ENCODE measurements at regions not wholly inside any gene's neighbourhood (a gene's known extent, or its start where the extent isn't known, plus 50 kb on each side); places are given as distances from the start of the nearest gene placed in this dataset.

DNA sequence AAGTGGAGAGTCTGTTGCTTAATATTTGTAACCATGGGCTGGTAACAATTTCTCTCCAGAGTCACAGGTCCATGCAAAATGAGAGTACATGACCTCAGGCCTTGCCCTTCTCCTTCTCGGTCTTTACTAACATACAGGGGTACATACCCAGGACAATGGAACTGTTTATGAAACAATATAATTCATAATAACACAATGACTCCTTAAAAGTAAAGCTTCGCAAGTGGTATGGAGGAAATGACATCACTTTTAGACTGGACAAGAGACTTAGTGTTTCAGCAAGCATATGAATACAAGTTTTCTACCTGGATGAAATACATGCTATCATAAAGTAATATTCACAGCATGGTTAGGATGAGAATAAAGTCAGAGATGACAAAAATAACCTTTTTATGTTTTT, 386.6 kb downstream of the PLK2 start:
- TF ChIP-seq POLR2A (IDR thresholded peaks at IDR 0.05; ENCODE audit: low read length) (no peak), GATA1 (IDR thresholded peaks at IDR 0.05; ENCODE audit: low read depth, low read length) (no peak)
